ENCODE measurements at regions not wholly inside any gene's neighbourhood (a gene's known extent, or its start where the extent isn't known, plus 50 kb on each side); places are given as distances from the start of the nearest gene placed in this dataset.
"Not testable (repeated sequence)": the region's sequence is repeated elsewhere in the genome, so short reads cannot be mapped to it uniquely, and the experiment has no call there.

DNA sequence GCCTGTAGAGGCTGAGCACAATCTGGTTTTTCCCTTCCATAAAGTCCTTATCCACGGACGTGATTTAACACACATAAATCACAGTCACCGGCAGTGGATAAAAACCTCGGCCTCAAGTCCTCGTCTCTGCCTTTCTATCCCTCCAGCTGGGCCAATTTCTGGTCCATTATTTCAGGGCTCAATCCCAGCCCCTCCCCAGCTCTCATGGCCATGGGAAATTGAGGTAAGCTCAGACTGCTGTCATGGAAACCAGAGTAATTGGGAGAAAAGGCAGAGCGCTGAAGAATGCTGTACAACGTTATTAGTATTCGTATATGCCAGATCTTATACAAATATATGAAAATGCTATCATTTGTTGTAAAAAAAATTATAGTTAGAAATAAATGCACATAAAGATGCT lies 86.2 kb upstream of the USP29 start:
- no peak for DNase-seq (ENCODE audit: low spot score)

DNA sequence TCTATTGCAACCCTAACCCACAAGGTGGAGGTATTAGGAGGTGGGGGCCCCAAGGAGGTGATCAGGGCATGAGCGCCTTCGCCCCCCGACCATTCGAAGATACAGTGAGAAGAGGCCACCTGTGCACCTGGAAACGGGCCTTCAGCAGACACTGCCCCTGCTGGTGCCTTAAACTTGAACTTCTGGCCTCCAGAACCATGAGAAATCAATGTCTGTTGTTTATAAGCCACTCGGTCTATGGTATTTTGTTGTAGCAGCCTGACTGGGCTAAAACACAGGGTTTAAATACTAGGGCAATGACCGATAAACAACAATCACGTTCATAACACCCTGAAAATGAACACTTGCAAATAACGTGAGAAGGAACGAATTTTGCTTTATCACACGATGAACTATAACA lies 85.2 kb upstream of the USP29 start:
- no peak for DNase-seq (ENCODE audit: low spot score)

DNA sequence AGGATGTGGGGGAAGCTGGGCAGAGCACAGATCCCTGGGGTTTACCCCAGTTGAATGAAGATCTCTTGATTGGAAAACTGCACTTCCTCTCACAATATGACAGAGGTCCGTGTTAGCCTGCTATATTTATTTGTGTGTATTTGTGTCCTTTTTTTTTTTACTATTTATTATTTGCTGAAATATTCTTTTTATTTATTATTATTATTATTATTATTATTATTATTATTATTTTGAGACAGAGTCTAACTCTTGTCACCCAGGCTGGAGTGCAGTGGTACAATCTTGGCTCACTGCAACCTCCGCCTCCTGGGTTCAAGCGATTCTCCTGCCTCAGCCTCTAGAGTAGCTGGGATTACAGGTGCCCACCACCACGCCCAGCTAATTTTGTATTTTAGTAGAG lies 84.0 kb upstream of the USP29 start:
- not testable (repeated sequence) for DNase-seq (ENCODE audit: low spot score)

DNA sequence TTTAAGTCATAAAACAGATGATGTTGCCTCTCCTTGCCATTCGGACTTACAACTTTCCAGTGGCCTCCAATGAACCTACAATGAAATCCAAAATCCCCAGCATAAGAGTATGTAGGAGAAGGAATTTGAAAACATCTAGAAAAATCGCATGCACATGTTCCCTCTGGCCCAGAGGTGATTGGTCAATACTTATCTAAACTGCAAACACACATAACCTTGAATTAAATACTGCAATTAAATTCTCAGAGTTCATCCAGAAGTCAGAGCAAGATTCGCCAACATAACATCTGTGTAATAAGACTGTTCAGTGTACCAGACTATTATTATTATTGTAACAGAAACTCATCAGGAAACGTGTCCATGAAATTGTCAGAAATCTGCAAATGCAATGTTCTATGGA lies 82.2 kb upstream of the USP29 start:
- no peak for DNase-seq (ENCODE audit: low spot score)

DNA sequence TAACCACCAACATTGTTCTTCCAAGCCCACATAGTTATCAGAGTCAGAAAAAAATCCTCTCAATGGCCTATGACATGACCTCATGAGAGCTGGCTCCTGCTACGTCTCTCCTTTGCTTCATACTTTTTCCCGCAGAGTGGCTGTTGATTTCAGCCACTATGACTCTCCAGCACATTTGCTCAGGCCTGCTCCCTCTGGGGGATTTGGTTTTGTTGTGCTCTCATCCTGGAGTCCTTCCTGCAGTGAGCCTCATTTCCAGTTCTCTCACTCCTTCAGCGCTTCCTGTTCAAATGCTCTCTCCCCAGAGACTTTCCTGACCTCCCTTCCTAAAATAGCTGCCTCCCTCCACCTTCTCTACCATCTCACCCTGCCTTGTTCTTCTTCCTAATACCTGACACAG lies 72.0 kb upstream of the USP29 start:
- DNase-seq (ENCODE audit: low spot score) = no peak

DNA sequence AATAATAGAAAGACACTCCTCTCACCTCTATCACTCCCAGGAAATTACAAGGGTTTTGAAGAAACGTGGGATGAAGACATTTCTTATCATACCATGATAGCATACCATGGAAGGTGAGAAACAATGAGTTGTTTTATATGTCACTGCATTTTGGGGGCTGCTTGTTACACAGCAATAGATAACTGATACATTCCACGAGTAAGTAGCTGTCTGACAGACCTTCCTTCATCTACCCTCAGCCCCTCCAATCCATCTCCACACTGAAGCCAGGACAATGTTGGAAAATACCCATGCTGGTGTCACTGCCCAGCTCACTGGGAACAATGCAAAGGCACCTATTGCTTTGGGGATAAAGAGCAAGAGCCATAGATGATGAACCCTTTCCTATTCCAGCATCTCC lies 68.9 kb upstream of the USP29 start:
- DNase-seq (ENCODE audit: low spot score) = no peak

DNA sequence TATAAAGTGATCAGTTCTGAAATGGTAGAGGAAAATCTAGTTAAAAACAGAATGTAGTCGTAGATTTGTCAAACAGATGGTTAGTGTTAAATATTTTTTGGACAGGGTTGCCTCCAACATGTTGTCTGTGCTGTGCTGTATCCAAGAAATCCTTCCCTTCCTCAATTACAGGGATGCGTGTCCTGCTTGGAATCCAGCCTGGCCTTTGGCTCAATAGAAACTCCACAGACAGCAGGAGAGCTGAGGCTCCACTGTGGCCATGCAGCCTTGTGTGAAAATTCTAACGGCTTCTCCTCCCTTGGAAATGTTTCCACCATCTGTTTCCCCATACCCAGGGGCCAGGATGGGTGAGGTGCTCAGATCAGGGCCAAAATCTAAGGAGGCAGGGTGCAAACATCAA lies 67.7 kb upstream of the USP29 start:
- no peak for DNase-seq (ENCODE audit: low spot score)

DNA sequence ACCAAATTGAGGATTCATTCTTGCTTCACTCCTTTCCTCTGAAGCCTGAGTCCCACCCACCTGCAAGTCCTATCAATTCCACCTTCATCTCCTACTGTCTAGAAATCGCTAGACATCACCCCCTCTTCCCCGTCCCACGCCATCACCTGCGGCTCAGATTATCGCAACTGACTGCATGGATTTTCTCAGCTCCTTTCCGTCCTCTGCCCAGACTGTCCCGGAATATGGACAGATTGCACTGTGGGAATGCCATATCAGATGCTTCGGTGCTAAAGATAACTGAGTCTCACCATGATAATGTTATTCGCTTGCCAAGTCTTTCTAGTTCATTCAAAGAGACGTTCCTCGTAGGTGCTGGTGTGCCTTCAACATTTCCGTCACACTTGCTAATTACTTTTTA lies 66.4 kb upstream of the USP29 start:
- DNase-seq (ENCODE audit: low spot score) = no peak

DNA sequence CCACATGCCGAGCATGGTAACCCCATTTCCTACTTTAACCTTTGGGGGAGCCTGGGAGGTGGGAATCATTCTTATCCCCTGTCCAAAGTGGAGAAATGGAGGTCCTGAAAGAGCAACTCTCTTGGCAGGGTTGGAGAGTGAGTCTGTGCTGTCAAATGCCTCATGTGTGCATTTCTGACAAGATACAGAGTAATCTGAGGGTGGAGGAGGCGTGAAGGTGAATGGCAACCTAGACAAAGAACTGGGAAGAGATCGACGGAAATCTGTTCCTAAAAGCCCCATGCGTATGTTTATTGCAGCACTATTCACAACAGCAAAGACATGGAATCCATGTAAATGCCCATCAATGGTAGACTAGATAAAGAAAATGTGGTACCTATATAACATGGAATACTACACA lies 63.8 kb upstream of the USP29 start:
- DNase-seq (ENCODE audit: low spot score) = no peak

DNA sequence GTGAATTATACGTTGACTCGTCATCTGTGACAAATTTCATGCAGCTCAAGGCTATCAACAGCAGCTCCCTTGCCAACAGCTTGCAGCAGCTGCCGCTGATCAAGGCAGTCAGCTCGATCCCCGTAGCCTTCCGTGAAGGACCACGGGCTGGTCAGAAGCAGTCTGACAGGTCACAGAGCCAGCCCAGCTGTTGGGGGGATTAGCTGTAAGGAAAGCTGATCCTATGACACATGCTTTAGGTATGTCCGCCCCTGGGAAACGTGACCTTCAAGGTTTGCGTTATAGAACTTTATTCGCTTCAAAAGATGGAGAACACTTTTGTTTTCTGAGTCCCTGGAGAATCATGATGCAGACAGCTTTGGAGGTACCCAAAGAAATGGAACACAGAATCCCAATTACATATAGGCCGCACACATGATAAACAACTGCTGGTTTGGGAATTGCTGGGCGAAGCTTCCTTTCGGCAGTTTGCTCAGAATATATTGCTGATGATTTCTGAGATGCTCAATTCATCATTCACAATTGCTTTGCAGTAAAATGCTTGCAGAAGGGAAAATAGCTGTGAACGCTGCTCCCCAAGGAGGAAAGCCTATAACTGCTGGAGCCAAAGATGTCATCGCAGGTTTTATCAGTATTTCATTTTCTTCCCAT lies 62.6 kb upstream of the USP29 start:
- DNase-seq (ENCODE audit: low spot score) = peak; percentile 19

DNA sequence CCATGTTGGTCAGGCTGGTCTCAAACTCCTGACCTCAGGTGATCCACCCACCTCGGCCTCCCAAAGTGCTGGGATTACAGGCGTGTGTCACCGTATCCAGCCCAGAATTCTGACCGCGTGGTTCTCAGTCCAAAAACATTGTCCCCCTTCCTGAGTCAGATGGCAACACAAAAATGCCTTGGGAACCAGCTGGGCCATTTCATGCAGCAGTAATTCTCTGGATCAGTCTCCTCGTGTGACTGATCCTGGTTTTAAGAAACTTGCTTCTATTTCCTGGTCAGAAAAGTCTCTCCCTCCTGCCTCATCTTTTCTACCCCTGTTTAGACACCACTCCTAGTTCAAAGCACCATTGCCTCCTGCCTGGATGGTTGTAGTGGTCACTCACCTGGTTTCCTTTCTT lies 60.9 kb upstream of the USP29 start:
- DNase-seq (ENCODE audit: low spot score) = no peak

DNA sequence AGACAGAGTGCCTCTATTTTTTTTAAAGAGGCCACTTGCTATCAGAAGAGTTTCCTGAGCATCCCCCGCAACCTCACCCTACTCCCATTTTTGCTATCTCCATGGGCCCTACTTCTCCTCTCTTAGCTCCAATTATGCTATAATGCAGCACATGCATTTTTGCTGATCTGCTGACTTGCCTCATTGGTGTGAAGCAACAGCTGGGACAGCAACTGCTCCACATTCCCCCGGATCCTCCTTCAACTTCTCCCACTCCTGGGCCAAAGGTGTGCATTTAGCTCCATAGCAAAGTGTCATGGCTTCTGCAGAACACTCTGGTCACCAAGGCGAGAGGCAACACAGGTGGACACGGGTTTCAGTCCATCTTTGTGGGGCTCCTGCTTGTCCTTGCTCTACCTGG lies 56.7 kb upstream of the USP29 start:
- no peak for DNase-seq (ENCODE audit: low spot score)

DNA sequence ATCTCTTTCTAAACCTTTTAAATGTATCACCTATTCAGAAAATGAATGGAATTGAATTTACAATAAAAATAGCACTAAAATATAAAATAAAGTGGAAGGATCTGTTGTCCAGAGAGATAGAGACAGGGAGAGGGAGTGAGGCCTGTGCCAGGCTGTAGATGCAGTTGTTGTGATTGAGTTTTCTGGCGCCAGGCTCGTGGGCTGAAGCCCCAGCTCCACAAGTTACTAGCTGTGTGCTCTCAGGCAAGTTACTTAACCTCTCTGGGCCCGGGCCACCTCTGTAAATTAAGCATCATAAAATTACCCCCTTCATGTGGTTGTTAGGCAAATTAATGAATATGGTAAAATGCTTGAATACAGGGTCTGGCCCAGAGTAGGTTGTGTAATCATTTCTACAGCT lies 52.3 kb upstream of the USP29 start:
- no peak for DNase-seq (ENCODE audit: low spot score)

DNA sequence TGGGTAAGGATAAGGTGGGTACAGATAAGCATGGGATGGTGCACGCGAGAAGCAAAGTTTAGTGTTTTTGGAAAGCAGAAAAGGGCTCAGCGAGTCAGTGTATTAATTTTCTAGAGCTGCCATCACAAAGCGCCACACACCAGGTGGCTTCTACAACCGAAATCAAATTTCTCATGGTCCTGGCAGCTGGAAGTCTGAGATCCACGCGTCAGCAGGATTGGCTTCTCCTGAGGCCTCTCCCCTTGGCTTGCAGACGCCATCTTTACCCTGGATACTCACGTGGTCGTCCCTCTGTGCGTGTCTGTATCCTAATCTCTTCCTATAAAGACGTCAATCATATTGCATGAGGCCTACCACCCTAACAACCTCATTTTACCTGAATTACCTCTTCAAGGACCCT lies 51.5 kb upstream of the USP29 start:
- no peak for DNase-seq (ENCODE audit: low spot score)

DNA sequence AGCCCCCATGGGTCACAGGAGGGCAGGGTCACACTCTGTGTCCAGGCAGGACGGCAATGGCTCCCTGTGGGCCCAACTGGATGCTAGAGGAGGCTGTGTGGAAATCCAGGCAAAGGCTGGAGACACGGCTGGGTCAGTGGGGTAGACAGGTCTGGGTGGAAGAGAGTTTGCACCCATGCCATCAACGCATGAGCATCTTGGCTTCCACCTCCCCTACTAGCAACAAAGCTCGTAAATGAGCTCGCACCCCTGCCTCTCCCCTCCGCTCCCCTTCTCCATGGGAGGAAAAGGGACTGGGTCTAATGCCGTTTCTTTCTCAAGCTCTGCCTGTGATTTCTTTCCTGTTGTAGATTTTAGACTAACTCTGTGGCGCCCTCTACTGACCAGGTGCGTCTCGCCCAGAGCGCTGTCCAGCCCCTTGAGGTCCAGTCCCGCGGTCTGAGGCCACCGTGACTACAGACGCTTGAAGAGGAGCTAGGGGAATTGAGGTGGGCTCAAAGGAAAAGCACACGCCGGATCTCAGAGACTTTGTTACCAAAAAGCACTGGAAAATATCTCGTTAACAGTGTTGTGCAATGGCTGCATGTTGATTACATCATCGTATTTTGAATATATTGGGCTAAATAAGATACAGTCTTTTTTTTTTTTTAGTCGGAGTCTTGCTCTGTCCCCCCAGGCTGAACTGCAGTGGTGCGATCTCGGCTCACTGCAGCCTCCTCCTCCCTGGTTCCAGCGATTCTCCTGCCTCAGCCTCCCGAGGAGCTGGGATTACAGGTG lies 50.7 kb upstream of the USP29 start:
- DNase-seq (ENCODE audit: low spot score) = no peak

Measured in AG08396 (cell line).